WI38 (cell line): ENCODE measurements at regions not wholly inside any gene's neighbourhood (a gene's known extent, or its start where the extent isn't known, plus 50 kb on each side); places are given as distances from the start of the nearest gene placed in this dataset.

ENCODE experiments used
- H3K4me3 ChIP-seq: 2 replicates; pipeline ENCODE4 v1.5.1; 2011; ENCODE audit warnings: low read depth, mild to moderate bottlenecking, control low read depth, low read length
- TF ChIP-seq, protein P1 (sequence below): IDR thresholded peaks from 2 replicates; pipeline ENCODE4 v1.5.1; 2012; ENCODE audit warnings: low read depth, mild to moderate bottlenecking, control low read depth, low read length

DNA sequence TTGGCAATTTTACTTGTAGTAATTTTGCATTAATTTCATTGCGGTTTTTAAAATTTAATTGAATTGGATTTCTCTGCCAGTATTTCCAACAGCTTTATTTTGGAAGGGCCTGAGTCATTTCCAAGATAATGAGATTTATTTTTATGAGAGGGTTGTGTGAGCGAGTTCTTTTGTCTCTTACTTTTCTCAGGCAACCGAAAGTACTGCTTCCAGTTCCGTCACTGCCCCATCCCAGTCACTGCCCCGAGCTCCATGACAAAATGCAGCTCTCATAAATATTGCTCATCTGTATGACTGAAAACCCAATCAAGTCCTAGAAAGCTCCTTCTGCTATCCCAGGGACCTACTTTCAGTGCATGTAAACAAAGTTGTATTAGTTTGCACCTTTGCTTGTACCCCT is 468.4 kb upstream of the SEMA3D start:
- TF ChIP-seq, protein P1, sequence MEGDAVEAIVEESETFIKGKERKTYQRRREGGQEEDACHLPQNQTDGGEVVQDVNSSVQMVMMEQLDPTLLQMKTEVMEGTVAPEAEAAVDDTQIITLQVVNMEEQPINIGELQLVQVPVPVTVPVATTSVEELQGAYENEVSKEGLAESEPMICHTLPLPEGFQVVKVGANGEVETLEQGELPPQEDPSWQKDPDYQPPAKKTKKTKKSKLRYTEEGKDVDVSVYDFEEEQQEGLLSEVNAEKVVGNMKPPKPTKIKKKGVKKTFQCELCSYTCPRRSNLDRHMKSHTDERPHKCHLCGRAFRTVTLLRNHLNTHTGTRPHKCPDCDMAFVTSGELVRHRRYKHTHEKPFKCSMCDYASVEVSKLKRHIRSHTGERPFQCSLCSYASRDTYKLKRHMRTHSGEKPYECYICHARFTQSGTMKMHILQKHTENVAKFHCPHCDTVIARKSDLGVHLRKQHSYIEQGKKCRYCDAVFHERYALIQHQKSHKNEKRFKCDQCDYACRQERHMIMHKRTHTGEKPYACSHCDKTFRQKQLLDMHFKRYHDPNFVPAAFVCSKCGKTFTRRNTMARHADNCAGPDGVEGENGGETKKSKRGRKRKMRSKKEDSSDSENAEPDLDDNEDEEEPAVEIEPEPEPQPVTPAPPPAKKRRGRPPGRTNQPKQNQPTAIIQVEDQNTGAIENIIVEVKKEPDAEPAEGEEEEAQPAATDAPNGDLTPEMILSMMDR = no peak

DNA sequence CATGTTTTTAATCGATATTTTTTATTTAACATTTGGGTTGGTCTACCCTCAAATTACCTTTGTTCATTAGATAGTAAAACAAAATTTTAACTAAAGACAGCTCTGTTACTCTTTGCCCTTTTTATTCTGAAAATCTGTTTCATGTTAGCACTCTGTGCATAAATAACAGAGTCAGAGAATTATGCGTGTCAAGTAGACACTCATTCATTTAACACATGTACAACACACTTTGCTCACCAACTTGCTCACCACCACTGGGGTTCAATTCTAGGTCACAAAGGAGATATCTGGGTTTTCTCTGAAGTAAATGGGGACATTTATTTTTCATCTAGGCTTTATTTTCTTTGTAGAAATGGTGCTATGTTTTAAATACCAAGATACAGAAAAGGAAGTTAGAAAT is 457.4 kb upstream of the SEMA3D start:
- no peak overlapping the region for H3K4me3 ChIP-seq

More for the DNA sequence above, 468.4 kb upstream of the SEMA3D start:
- no peak overlapping the region for H3K4me3 ChIP-seq

DNA sequence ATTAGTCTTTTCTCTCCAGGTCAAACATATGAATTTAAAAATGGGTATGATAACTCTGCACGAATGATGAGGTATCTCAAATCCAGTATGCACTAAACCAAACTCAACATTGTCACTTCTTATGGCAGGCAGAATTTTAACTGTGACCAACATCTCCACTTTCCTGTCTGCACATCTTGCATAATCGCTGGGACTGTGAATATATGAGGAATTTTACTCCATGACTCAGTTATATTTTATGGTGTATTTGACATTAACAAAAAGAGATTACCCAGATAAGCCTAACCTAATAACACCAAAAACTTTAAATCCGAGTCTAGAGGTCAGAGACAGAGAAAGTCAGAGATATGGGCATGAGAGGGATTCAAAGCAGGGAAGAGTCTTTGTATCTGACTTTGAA is 454.5 kb upstream of the SEMA3D start:
- H3K4me3 ChIP-seq = no peak overlapping the region
- TF ChIP-seq, protein P1 = no peak

More for the DNA sequence above, 457.4 kb upstream of the SEMA3D start:
- TF ChIP-seq, protein P1 = no peak

DNA sequence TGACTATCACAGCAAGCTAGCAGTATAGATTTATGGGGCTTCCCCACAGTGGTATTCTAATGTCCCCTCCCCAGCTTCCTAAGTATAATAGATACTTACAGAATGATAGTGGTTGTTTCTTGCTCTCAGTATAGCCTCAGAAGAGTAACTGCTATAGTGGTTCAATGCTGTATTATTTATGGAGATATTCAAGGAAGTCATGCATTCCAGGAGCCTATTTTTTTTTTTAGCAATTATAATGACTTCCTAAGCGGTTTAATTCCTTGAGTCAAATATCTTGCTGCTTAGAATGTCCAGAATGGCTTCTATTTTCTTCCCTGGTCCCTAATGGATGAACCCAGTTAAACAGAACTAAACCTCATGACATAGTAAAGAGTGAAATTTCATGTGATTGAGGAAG is 451.5 kb upstream of the SEMA3D start:
- no peak overlapping the region for H3K4me3 ChIP-seq
- TF ChIP-seq, protein P1 = no peak

DNA sequence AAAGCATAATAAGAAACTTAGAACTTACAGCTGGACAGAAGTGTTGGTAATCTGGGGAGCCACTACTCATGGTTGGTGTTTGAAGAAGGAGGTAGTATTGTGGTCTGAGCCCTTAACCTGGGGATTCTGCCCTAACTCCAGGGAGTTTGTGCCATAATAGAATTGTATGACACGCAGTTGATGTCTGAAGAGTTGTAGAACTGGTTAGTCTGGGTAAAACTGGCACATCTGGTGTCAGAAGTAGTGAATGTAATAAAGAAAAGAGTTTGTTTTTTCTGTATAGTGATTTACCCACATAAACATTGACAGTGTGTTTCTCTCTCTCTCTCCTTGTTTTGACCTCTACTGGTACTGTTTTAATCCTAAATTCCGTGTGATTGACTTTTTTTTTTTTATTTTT is 448.1 kb upstream of the SEMA3D start:
- no peak overlapping the region for H3K4me3 ChIP-seq
- TF ChIP-seq, protein P1 = no peak

DNA sequence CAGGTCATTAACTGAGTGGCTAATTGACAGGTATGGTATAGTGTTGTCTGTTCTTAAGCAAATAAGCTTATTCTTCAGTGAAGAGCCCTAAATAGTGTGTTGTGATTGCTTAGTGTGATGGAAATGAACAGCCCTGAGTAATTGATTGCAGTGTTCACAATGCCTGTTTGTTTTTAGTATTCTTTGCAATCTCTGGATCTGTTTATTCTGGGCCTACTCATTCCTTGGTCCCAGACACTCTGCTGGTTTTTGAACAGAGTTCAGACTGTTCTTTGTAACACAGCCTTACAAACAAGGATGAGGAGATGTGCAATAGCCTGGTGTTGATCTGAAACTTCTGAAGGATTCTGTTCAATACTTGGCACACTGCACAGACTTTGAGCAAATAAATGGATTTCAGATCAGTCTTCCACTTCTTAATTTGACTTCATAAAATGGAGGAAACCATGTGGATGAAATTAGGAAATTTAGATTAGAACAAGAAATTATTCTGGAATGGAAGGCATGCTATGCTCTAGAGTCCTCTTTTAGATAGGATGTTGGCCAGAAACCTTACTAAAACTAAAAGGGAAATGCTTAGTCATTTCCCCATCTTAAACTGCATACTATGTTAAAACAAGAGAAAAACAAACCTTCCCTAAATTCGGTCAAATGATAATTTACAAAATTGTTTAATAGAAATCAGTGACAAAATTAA is 444.2 kb upstream of the SEMA3D start:
- TF ChIP-seq, protein P1 = no peak

DNA sequence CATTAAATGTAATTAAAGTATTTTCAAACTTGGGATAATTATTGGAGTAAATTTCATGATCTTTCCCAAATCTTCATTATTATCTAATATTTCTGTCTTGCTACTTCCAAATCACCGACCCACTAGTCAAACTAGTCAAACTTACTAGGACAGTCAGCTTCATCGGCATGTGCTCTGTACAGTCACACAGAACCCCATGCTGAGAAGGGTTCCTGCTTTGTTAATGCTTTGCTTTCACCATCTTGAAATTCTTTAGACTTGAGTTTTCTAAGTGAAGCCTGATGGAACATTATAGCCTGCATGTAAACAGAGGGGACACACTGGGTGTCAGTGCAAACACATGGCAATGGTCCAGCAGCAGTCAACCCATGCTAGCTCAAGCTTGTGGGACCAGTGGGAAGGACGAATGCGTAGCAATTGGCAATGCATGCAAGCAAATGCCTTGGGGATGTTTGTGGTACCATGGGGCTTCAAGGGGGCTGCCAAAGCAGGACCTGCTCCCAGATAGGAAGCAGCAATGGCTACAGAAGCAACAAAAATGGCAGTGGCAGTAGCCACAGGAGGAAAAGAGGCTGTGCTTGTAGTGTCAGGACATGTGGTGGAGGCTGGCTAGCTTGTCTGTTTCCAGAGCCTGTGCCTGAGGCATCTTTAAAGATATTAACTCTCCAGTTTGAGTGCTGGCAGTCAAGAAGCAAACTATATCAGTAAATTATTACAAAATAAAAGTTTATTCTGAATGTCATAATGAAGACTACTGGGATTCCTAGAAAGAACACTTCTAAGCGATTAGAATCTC is 441.1 kb upstream of the SEMA3D start:
- TF ChIP-seq, protein P1 = no peak

More for the DNA sequence above, 444.2 kb upstream of the SEMA3D start:
- no peak overlapping the region for H3K4me3 ChIP-seq

More for the DNA sequence above, 441.1 kb upstream of the SEMA3D start:
- no peak overlapping the region for H3K4me3 ChIP-seq
